Endodermal cell (in vitro differentiated cells): ENCODE measurements at regions not wholly inside any gene's neighbourhood (a gene's known extent, or its start where the extent isn't known, plus 50 kb on each side); places are given as distances from the start of the nearest gene placed in this dataset.

Experiments used
- DNase-seq: peaks from one replicate; pipeline ENCODE4 v3.0.0-alpha.2; 2017
- H3K27ac ChIP-seq: 2 replicates; pipeline ENCODE4 v1.5.1; 2013; ENCODE audit warnings: mild to moderate bottlenecking, low read depth, low read length, moderate library complexity
- H3K27me3 ChIP-seq: 2 replicates; pipeline ENCODE4 v1.6.1; 2013; ENCODE audit warnings: mild to moderate bottlenecking, low read length, moderate library complexity; ENCODE audit not compliant: insufficient read depth, control insufficient read depth, poor library complexity, severe bottlenecking
- H3K36me3 ChIP-seq: 2 replicates; pipeline ENCODE4 v1.7.0; 2013; ENCODE audit warnings: mild to moderate bottlenecking, low read length, moderate library complexity; ENCODE audit not compliant: control insufficient read depth, insufficient read depth
- H3K4me1 ChIP-seq: one replicate; pipeline ENCODE4 v1.7.0; 2013; ENCODE audit warnings: low read length; ENCODE audit not compliant: control insufficient read depth, insufficient read depth
- H3K4me3 ChIP-seq: 2 replicates; pipeline ENCODE4 v1.5.1; 2013; ENCODE audit warnings: mild to moderate bottlenecking, low read length, moderate library complexity
- H3K9ac ChIP-seq: 2 replicates; pipeline ENCODE4 v1.6.1; 2013; ENCODE audit warnings: mild to moderate bottlenecking, low read length, moderate library complexity; ENCODE audit not compliant: poor library complexity, severe bottlenecking; ENCODE audit errors: extremely low read depth
- H3K9me3 ChIP-seq: 2 replicates; pipeline ENCODE4 v1.6.1; 2013; ENCODE audit warnings: mild to moderate bottlenecking, low read length, moderate library complexity; ENCODE audit not compliant: control insufficient read depth
- H3K27ac Mint-ChIP-seq: 2 replicates; pipeline ENCODE4 v1.8.0; 2020; ENCODE audit warnings: mixed read lengths
- H3K27me3 Mint-ChIP-seq: 2 replicates; pipeline ENCODE4 v1.8.0; 2021; ENCODE audit warnings: mild to moderate bottlenecking, mixed read lengths; ENCODE audit not compliant: insufficient read depth
- H3K36me3 Mint-ChIP-seq: 2 replicates; pipeline ENCODE4 v1.8.0; 2020; ENCODE audit warnings: low read depth, mixed read lengths
- H3K4me1 Mint-ChIP-seq: 2 replicates; pipeline ENCODE4 v1.8.0; 2020; ENCODE audit warnings: mixed read lengths
- H3K4me3 Mint-ChIP-seq: 2 replicates; pipeline ENCODE4 v1.8.0; 2020; ENCODE audit warnings: mild to moderate bottlenecking, moderate library complexity, mixed read lengths
- H3K9me3 Mint-ChIP-seq: 2 replicates; pipeline ENCODE4 v1.8.0; 2020; ENCODE audit warnings: mild to moderate bottlenecking, mixed read lengths
- WGBS, 2 experiments: methylation state at CpG; one replicate each; pipeline versions ENCODE4 v1.1.5 to v1.1.7; 2013; ENCODE audit warnings: missing lambda C conversion rate in 2 of 2, mixed read lengths in 1 of 2; ENCODE audit not compliant: insufficient coverage in 1 of 2, insufficient read length in 1 of 2; 5-methylcytosine and 5-hydroxymethylcytosine counted together
- TF ChIP-seq, protein P1 (sequence below): fragments of 200-600 bp; sonication (generic); conservative IDR thresholded peaks from 2 replicates; pipeline ENCODE4 v1.5.0; 2021; ENCODE audit warnings: antibody characterized with exemption, mild to moderate bottlenecking

DNA sequence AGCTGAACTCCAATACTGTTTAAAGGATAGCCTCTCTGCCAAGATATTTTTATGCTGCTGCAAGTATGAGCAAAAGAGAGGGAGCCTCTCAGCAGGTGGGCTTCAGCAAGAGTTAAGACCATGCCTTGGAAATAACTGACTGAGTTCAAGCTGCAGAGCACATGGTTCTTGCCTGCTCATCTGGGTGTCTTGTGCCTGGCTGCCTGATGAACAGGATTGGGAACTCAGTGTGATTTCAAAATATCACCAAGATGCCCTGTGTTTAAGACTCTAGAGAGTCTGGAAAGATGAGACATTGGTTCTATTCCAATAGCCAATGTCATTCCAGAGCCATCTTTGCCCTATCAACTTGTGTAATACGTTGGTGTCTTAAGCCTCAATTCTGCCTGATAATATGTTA is 147.5 kb upstream of the VEPH1 start:
- Mint-ChIP-seq H3K27me3 (peaks cover 2% of the 10 kb centered on the region), H3K9me3 (no peaks in the 10 kb centered on the region), H3K27ac (no peak overlapping the region), H3K4me3 (no peak overlapping the region), H3K36me3 (no peaks in the 10 kb centered on the region), H3K4me1 (peaks cover 3% of the 10 kb centered on the region)
- Histone ChIP-seq H3K4me1 (no peaks in the 10 kb centered on the region), H3K27ac (no peak overlapping the region), H3K9me3 (no peaks in the 10 kb centered on the region), H3K9ac (no peak overlapping the region), H3K27me3 (peaks cover 8% of the 10 kb centered on the region), H3K4me3 (no peak overlapping the region), H3K36me3 (no peaks in the 10 kb centered on the region)
- TF ChIP-seq, protein P1, sequence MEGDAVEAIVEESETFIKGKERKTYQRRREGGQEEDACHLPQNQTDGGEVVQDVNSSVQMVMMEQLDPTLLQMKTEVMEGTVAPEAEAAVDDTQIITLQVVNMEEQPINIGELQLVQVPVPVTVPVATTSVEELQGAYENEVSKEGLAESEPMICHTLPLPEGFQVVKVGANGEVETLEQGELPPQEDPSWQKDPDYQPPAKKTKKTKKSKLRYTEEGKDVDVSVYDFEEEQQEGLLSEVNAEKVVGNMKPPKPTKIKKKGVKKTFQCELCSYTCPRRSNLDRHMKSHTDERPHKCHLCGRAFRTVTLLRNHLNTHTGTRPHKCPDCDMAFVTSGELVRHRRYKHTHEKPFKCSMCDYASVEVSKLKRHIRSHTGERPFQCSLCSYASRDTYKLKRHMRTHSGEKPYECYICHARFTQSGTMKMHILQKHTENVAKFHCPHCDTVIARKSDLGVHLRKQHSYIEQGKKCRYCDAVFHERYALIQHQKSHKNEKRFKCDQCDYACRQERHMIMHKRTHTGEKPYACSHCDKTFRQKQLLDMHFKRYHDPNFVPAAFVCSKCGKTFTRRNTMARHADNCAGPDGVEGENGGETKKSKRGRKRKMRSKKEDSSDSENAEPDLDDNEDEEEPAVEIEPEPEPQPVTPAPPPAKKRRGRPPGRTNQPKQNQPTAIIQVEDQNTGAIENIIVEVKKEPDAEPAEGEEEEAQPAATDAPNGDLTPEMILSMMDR, result no peak
- WGBS, 2 experiments, result 80% methylated on average over 1 of the region's 1 CpG; no CpG with 5 or more reads in 1 of the 2 experiments
- no peak for DNase-seq

DNA sequence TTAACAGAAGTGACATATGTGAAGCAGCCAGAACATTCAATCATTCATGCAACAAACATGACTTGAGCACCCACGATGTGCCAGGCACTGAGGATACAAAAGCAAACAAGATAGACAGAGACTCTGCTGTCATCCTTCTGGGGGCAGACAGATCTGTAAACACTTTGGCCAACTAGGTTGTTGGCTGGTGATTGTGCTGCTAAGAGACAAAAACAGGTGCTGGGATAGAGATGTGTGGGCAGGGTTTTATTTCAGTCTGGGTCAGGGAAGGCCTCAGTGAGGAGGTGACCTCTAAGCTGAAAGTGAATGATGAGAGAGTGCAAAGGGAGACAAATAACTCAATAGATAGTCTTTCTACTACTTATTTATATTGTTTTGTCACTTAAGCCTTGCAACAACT is 147.0 kb upstream of the VEPH1 start:
- 29 to 59% methylated on average over 1 of the region's 1 CpG for WGBS, 2 experiments
- no peak overlapping the region for H3K9ac ChIP-seq
- TF ChIP-seq, protein P1, result no peak
- H3K27ac ChIP-seq, result no peak overlapping the region
- no peak for DNase-seq
- H3K4me1 ChIP-seq, result no peaks in the 10 kb centered on the region
- Mint-ChIP-seq H3K27me3 (peaks cover 2% of the 10 kb centered on the region), H3K36me3 (no peaks in the 10 kb centered on the region), H3K4me1 (peaks cover 7% of the 10 kb centered on the region), H3K27ac (no peak overlapping the region), H3K4me3 (no peak overlapping the region), H3K9me3 (no peaks in the 10 kb centered on the region)
- no peak overlapping the region for H3K4me3 ChIP-seq
- peaks cover 8% of the 10 kb centered on the region for H3K27me3 ChIP-seq
- no peaks in the 10 kb centered on the region for H3K9me3 ChIP-seq
- H3K36me3 ChIP-seq, result no peaks in the 10 kb centered on the region

DNA sequence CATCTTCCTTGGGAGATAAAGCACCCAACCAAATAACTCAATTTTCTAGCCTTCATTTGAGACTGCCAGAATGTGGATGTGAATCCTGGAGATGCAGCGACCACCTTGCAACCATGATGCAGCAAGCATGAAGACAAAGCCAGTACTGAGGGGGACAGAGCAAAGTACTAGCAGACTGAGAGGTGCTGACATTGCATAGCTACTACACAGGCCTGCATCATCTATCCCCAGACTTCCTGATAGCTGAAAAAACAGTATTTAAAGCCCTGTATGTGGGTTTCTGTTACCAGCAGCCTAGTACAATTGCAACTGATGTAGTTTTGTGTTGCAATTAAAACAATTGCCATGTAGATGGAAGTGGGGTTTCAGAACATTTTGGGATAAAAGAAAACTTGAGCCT is 146.3 kb upstream of the VEPH1 start:
- Histone ChIP-seq H3K9ac (no peak overlapping the region), H3K27ac (no peak overlapping the region), H3K4me1 (no peaks in the 10 kb centered on the region), H3K9me3 (no peaks in the 10 kb centered on the region), H3K4me3 (no peak overlapping the region), H3K36me3 (no peaks in the 10 kb centered on the region), H3K27me3 (peaks cover 8% of the 10 kb centered on the region)
- peaks cover 2% of the 10 kb centered on the region for H3K27me3 Mint-ChIP-seq
- peaks cover 13% of the 10 kb centered on the region for H3K4me1 Mint-ChIP-seq
- no peak overlapping the region for H3K4me3 Mint-ChIP-seq
- H3K9me3 Mint-ChIP-seq, result no peaks in the 10 kb centered on the region
- H3K36me3 Mint-ChIP-seq, result no peaks in the 10 kb centered on the region
- no peak overlapping the region for H3K27ac Mint-ChIP-seq
- no peak for DNase-seq
- TF ChIP-seq, protein P1, result no peak
- 91% methylated on average over 1 of the region's 1 CpG; no CpG with 5 or more reads in 1 of the 2 experiments for WGBS, 2 experiments
